Prostate gland (tissue), 2 donors: ENCODE measurements at regions not wholly inside any gene's neighbourhood (a gene's known extent, or its start where the extent isn't known, plus 50 kb on each side); places are given as distances from the start of the nearest gene placed in this dataset.

Experiments used
- DNase-seq: peaks from one replicate; pipeline ENCODE4 v3.0.0-alpha.2; 2019; ENCODE audit warnings: low spot score
- H3K27ac ChIP-seq, 2 donors: fragments of 200-600 bp; sonication (generic); 2 replicates each; pipeline ENCODE4 v1.5.1; 2017 to 2019
- H3K27me3 ChIP-seq: fragments of 200-600 bp; sonication (generic); replicated peaks from 2 replicates; pipeline ENCODE4 v1.5.1; 2019; ENCODE audit not compliant: insufficient read depth
- H3K36me3 ChIP-seq, 2 donors: fragments of 200-600 bp; sonication (generic); 1 replicate in 1 of 2; 2 replicates in 1 of 2; pipeline versions ENCODE4 v1.5.1 to v1.8.1; 2017 to 2019
- H3K4me1 ChIP-seq: fragments of 200-600 bp; sonication (generic); replicated peaks from 2 replicates; pipeline ENCODE4 v1.5.1; 2019
- H3K4me3 ChIP-seq, 2 donors: fragments of 200-600 bp; sonication (generic); 2 replicates each; pipeline ENCODE4 v1.5.1; 2017 to 2019
- H3K9me3 ChIP-seq: fragments of 200-600 bp; sonication (generic); 2 replicates; pipeline ENCODE4 v1.5.1; 2017
- CTCF ChIP-seq, 4 experiments: fragments of 200-600 bp in 2 of 4; fragments of 450-650 bp in 2 of 4; sonication (generic) in 2 of 4; IDR thresholded peaks; 1 replicate in 3 of 4; 2 replicates in 1 of 4; pipeline ENCODE4 v1.5.1; 2016 to 2019; ENCODE audit warnings: antibody characterized with exemption in 4 of 4, mild to moderate bottlenecking in 2 of 4, moderate library complexity in 2 of 4
- POLR2A ChIP-seq: fragments of 450-650 bp; IDR thresholded peaks from one replicate; pipeline ENCODE4 v1.6.1; 2016; ENCODE audit warnings: antibody characterized with exemption, mild to moderate bottlenecking
- POLR2AphosphoS5 ChIP-seq: sonication (generic); formaldehyde crosslinking; IDR thresholded peaks from one replicate; pipeline ENCODE4 v1.6.1; 2017; ENCODE audit warnings: antibody characterized with exemption
- WGBS: methylation state at CpG from one replicate; pipeline ENCODE4 v1.1.5; 2018; 5-methylcytosine and 5-hydroxymethylcytosine counted together
- intact Hi-C: fragments of 100-400 bp; cut with DNase I; formaldehyde crosslinking; loops from one replicate; pipeline ENCODE4 v1.14.2; 2022

DNA sequence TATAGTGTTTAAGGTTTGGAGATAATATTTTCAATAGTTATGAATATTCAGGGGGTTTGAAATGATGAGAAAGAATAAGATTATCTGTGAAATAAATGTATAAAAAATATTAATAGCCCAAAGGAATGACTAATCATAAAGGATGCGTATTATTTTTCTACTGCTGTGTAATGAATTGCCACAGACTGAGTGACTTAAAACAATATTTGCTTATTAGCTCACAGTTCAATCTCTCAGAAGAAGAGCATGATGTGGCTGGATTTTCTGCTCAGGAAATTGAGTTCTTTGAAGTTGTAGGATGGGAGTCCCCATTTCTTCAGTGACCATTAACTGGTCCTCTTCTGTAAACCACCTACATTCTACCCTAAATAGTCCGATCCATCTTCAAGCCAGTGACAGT, 1680.8 kb upstream of the AGA start:
- Histone ChIP-seq H3K4me1 (no peaks in the 10 kb centered on the region), H3K4me3 (no peak overlapping the region), H3K36me3 (no peaks in the 10 kb centered on the region), H3K27ac (no peak overlapping the region), H3K9me3 (no peaks in the 10 kb centered on the region), H3K27me3 (no peaks in the 10 kb centered on the region)
- intact Hi-C loops: no loop called here
- TF ChIP-seq CTCF (IDR thresholded peaks at IDR 0.05) (no peak), POLR2A (no peak), POLR2AphosphoS5 (no peak)
- WGBS: 91% methylated on average over 2 of the region's 2 CpGs
- DNase-seq: no peak

- intact Hi-C loops: no loop called here
- Histone ChIP-seq H3K27me3 (no peaks in the 10 kb centered on the region), H3K4me1 (no peaks in the 10 kb centered on the region), H3K36me3 (no peaks in the 10 kb centered on the region), H3K9me3 (no peaks in the 10 kb centered on the region), H3K4me3 (no peak overlapping the region), H3K27ac (no peak overlapping the region)
- WGBS: 95% methylated on average over 4 of the region's 4 CpGs
- TF ChIP-seq POLR2AphosphoS5 (no peak), CTCF (IDR thresholded peaks at IDR 0.05) (no peak), POLR2A (no peak)
- no peak for DNase-seq
These were observed 1682.2 kb upstream of the AGA start for GRCh38 chr4:179124419-179124818.

DNA sequence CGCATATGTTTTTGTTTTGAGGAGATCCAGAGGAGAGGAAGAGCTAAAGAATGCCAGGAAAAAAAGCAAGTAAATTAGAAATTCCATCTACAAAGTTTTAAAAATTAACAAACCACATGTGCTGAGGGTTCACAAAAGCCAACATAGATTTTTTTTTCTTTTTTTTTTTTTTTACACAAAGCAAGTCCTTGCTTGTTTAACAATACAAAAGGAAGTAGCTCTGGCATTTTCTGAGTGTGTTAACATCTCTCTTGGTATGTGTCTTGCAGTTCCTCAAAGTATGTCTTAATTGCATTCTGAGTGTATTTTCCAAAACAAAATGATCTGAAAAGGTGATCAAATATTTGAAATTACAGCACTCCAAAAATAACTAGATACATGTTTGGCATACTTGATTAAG, 1682.7 kb upstream of the AGA start:
- H3K4me3 ChIP-seq: no peak overlapping the region

DNA sequence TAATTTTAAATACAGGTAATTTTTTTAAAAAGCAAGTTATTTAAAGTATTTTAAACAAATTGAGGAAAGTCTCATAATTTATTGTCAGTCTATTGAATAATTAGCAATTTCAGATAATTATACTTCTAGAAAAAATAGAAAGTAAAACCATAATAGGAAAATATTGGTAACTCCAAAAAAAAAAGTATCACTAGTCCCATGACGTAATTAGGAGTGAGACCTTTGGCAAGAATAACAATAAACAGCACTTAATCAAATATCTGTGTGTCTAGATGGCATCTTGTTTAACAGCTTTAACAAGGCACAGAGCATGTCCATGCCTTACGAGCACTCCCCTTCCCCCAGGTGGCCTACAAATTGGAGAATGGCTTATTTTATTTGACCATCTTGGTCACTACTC, 1683.6 kb upstream of the AGA start:
- Histone ChIP-seq H3K36me3 (no peaks in the 10 kb centered on the region), H3K4me1 (no peaks in the 10 kb centered on the region), H3K27ac (no peak overlapping the region), H3K4me3 (no peak overlapping the region), H3K9me3 (no peaks in the 10 kb centered on the region), H3K27me3 (no peaks in the 10 kb centered on the region)
- no peak for TF ChIP-seq POLR2A
- intact Hi-C loops: no loop called here
- no peak for DNase-seq
- WGBS: 28% methylated on average over 2 of the region's 2 CpGs

More for the DNA sequence above, 1682.7 kb upstream of the AGA start:
- no peaks in the 10 kb centered on the region for H3K9me3 ChIP-seq
- WGBS: 52% methylated on average over 1 of the region's 1 CpG
- H3K27ac ChIP-seq: no peak overlapping the region
- no peak for DNase-seq
- H3K36me3 ChIP-seq: no peaks in the 10 kb centered on the region
- intact Hi-C loops: no loop called here
- TF ChIP-seq POLR2AphosphoS5: no peak
- no peak for TF ChIP-seq CTCF (IDR thresholded peaks at IDR 0.05)
- TF ChIP-seq POLR2A: no peak
- no peaks in the 10 kb centered on the region for H3K27me3 ChIP-seq
- H3K4me1 ChIP-seq: no peaks in the 10 kb centered on the region

DNA sequence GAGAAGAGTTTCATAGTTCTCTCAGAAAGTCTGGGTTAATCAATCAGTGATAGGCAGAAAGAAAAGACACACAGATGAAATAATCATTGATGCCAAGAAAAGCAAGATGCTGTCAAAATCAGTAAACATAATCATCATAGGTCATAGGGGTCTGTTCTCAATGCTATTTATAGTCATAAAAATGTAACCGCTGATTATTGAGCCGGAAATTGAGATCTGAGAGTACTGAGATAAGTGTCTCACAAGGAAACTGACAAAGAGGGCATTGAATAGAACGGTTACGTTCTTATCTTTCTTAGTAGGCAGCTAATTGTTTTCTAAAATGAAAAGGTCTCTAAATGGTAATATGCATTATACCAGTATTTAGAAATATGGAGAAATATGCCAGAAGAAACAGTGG, 1686.1 kb upstream of the AGA start:
- Histone ChIP-seq H3K9me3 (no peaks in the 10 kb centered on the region), H3K4me3 (no peak overlapping the region), H3K27me3 (no peaks in the 10 kb centered on the region), H3K27ac (no peak overlapping the region), H3K4me1 (no peaks in the 10 kb centered on the region), H3K36me3 (no peaks in the 10 kb centered on the region)
- intact Hi-C loops: no loop called here
- DNase-seq: no peak
- WGBS: 74% methylated on average over 4 of the region's 4 CpGs
- no peak for TF ChIP-seq POLR2AphosphoS5
- no peak for TF ChIP-seq POLR2A
- TF ChIP-seq CTCF (IDR thresholded peaks at IDR 0.05): no peak
